Activated CD4-positive, alpha-beta T cell treated with anti-CD3 and anti-CD28 coated beads, Interleukin-2, amount 50 U/mL, for 16 hours (primary cell): ENCODE measurements at regions not wholly inside any gene's neighbourhood (a gene's known extent, or its start where the extent isn't known, plus 50 kb on each side); places are given as distances from the start of the nearest gene placed in this dataset.
"Not testable (repeated sequence)": the region's sequence is repeated elsewhere in the genome, so short reads cannot be mapped to it uniquely, and the experiment has no call there.

Experiments
- DNase-seq: peaks from one replicate; pipeline ENCODE4 v3.0.0-alpha.2; 2020

DNA sequence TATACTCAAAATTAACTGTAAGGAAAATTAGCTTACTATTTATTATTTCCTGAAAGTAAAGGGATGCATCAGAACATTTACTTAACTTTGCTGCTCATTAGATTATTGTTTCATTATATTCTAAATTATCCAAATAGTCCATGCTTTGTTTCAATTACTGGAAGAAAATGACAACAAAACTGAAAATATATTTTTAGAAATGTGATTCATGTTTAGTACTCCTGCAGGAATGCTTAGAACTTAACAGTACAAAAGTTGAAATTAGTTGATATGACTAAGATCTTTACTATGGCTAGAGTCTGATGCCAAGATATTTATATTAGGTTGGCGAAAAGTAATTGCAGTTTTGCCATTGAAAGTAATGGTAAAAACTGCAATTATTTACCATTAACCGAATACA, 660.5 kb upstream of the PABPC4L start:
- no peak for DNase-seq

DNA sequence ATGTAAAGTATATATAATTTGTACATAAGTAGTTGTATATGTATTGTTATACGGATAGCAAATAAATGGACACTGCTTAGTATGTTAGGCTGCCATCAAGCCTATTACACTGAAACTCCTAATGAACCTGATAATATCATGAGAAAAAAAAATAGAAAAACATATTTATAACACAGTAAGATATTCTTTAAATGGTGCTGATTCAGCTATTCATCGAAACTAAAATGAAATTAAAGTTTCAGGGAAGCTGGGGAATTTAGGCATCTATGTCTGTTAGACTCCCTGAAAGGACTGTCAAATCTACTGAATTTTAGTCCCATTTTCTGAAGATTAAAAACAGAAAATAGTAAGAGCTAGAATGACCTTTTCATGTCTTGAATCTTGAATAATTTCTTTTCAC, 647.1 kb upstream of the PABPC4L start:
- DNase-seq, result no peak

DNA sequence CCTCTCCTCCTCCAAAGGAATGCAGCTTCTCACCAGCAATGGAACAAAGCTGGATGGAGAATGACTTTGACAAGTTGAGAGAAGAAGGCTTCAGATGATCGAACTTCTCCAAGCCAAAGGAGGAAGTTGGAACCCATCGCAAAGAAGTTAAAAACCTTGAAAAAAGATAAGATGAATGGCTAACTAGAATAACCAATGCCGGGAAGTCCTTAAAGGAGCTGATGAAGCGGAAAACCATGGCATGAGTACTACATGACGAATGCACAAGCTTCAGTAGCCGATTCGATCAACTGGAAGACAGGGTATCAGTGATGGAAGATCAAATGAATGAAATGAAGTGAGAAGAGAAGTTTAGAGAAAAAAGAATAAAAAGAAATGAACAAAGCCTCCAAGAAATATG, 629.2 kb upstream of the PABPC4L start:
- not testable (repeated sequence) for DNase-seq

DNA sequence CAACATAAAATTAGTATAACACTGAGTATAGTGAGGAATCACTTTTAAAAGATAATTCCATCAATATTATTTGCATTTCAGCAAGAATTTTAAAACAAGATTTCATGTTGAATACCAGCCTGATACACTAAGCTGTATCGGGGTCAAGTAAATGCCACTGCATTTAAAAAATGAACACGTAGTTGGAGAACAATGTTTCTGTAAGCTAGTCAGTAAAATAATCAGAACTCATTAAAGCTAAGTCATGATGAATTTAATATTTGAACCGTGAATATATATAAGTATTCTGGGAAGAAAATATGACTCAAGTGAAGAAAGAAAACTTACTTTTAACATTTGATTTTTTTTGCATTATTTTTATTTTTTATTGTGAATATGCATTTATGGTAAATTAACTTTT, 611.0 kb upstream of the PABPC4L start:
- no peak for DNase-seq

DNA sequence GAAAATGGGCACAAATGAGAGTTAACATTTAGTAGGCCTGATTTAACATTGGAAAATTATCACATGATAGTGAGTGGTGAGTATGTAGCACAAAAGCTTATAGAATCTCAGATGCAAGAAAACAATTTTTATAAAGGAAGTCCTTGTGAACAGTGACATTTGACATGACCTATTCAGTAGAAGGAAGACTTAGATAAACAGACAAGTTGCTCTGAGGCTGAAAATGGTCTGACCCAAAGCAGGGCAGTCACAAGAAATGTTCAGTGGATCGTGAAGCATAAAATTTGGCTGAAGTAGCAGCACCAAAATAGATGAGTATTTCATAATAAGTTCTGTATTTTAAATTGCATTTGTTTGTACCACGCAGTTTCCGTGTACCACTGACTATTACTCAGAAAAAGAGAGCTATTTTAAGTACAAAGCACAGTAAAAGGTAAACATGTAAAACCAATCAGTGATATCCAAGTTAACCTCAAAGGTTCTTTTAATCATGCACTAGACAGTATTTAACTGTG, 605.7 kb upstream of the PABPC4L start:
- DNase-seq, result no peak

DNA sequence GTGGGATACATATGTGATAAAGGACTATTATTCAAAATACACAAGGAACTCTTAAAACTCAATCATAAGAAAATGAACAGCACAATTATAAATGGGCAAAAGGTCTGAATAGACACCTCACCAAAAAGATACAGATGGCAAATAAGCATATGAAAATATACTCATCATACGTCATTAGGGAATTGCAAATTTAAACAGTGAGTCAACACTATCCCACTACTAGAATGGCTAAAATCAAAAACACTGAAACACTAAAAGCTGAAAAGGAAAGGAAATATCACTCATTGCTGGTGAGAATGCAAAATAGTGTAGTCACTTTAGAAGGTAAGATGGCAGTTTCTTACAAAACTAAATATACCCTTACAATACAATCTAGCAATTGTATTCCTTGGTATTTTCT, 597.0 kb upstream of the PABPC4L start:
- DNase-seq, result no peak

DNA sequence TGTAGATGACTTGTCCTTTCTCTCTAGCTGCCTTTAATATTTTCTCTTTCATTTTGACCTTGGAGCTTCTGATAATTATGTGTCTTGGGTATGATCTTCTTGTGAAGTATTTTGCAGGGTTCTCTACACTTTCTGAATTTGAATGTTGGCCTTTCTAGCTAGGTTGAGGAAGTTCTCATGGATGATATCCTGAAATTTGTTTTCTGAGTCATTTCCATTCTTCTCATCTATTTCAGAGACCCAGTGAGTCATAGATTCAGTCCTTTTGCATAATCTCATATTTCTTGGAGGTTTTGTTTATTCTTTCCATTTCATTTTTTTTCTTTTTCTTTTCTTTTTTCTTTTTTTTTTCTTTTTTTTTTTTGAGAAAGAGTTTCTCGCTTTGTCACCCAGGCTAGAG, 585.7 kb upstream of the PABPC4L start:
- DNase-seq, result no peak

DNA sequence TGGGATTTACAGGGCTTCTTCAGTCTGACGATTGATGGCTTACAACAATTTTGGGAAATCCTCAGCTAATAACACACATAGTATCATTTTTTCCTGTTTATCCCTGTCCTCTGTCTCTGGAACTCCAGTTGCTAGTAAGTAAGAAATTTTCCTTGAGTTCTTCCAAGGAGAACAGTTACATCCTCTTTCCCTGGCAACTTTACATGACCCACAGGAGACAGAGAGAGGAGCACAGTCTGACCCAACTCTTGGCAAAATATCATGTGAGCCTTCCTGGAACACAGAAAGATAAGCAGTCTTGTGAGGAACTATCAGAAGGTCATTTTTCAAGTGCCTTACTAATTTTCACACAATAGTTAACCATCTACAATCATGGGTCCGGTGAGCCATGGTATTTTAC, 578.7 kb upstream of the PABPC4L start:
- no peak for DNase-seq

DNA sequence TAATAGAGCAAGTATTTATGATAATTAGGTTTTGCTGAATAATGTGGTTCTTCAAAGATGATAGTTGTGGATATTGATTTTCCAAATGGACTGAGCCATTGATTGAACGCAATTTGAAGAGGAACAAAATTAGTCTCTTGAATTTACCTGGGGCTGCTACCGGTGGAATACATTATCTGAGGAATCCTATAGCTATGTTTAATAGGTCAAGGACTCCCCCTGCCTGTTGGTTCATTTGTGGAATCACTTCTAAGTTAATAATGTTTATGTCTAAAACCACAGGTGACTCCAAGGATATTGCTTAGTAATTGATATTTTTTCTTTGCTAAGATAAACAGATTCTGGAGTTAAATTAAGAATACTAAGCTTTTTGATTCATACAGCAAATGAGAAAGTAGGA, 576.0 kb upstream of the PABPC4L start:
- no peak for DNase-seq

DNA sequence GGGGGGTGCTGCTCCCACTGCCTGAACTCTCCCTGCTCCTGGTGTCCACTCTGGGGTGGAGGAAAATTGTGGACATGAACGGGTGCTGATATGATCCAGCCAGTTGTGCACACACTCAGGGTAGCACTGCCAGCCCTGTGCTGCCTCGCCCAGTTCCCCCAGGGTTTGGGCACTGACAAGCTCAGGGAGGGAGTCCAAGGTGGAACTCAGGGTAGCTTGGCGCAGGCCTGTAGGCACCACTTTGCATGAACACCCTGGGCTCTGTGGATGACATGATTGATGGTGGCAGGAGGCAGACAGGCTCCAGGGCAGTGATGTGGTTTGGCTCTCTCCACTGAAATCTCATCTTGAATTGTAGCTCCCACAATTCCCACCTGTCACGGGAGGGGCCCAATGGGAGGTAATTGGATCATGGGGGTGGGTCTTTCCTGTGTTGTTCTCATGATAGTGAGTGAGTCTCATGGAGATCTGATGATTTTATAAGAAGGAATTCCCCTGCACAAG, 572.0 kb upstream of the PABPC4L start:
- DNase-seq, result no peak

DNA sequence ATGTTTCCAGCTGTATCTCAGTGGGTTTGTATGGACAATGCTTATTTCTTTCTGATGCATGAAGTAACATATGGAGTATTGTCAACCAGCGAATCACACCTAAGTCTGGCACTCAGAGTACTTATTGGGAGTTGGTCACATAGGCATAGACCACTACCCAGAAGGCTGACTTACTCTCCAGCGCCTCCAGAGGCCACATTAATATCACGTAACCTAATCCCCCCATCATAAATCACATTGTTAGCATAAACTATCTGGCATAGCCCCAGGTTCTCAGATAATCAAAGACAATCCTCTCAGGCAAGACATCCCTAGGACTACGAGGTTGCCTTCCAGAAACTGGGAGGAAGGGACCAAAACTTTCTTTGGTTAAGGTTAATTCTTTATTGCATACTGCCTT, 560.5 kb upstream of the PABPC4L start:
- DNase-seq, result no peak

DNA sequence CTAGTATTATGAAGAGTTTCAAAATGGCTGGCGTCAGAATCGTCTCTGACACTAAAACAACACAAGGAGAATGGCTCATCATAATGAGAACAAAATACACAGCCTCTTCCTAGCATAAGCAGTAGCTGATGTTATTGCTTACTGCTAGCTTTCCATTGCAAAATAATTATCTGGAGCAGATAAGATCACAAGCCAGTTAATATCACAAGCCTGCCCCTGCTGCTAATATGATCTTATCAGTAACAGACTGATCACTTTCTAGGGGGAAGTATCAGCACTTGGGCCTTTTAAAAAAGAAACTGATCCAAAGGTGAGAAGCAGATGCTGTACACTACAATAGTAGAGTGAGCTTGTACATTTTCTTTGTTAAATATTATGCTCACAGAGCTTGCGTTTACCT, 554.8 kb upstream of the PABPC4L start:
- DNase-seq, result no peak

DNA sequence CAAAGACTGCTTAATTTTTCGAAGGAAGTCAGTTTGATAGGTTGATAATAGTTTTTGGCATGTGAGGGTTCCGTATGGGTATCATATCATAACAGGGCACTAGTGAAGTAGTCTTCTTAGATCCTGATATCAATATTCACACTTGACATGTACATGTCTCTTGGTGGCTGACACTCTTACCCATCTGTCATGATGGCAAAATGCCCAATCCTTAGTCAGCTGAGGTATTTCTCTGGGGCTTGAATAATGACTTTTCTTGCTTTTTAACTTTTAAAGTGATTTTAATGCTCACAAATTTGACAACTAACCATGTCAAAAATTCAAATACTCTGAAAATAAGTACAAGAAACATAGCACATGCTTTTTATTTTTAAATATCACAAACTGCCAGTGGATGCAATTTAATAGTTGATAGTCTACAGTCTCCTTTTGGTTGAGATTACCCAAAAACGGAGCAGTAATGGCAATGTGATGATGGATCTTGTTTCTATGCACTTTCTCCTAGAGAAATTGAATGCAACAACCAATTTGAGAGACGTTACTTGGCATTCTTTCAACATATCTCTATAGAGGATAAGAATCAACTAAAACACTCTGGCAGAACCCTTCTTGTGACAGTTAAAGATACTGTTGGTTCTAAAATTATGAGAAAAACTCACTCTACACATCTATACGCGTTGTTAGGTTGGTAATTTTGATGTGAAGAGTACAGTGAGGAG, 552.9 kb upstream of the PABPC4L start:
- no peak for DNase-seq

DNA sequence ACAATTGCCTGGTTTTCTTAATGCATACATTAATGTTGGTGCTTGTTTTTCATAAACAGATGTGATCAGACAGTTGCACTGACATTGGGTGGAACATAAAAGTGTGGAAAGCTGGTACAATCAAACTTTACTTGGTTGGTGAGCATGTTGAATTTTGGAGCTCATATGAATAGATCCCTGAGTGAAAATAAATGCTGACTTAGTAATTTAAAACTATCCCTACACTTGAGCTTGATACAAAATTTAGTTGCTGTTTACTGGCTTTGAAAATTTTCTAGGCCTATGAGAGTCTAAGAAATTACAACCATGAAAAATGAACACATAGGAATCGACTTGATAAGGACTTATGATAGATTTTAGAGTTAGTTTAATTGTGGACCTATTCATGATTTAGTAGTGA, 551.8 kb upstream of the PABPC4L start:
- DNase-seq, result no peak

DNA sequence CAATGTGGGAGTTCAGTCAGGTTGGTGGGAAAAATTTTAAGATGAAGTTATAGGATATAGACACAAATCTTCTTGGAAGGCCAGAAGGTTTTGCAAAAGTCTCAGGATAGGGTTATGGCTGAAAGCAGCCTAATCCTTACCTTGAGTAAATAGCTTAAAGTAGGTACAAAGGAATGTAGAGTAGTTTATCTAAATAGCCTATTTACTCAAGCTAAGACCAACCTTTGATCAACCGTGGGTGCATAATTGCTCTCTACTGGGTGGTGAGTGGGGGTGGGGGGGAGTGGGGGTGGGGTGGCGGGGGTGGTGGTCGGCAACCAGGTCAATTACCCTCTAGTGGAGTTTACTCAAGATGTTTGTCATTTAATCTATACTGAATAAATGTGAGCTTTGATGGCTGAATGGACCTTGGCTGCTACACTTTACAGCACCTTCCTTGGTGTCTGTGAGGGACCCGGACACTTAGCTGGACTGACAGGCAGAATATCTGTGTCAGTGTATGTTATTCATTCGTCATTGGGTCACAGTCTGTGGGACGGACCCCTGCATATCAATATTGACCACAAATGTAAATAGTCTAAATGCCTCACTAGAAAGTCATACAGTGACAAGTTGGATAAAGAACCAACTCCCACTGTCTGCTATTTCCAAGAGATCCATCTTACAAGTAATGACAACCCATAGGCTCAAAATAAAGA, 545.7 kb upstream of the PABPC4L start:
- no peak for DNase-seq

DNA sequence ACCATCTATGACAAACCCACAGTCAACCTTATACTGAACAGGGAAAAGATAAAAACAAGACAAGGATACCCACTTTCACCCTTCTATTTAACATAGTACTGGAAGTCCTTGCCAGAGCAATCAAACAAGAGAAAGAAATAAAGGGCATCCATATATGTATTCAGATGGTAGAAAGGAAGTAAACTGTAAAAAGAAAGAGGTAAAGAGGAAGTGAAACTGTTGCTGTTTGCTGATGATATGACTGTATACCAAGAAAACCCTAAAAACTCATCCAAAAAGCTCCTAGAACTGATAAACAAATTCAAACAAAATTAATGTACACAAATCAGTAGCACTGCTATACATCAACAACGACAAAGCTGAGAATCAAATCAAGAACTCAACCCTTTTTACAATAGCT, 538.7 kb upstream of the PABPC4L start:
- no peak for DNase-seq

DNA sequence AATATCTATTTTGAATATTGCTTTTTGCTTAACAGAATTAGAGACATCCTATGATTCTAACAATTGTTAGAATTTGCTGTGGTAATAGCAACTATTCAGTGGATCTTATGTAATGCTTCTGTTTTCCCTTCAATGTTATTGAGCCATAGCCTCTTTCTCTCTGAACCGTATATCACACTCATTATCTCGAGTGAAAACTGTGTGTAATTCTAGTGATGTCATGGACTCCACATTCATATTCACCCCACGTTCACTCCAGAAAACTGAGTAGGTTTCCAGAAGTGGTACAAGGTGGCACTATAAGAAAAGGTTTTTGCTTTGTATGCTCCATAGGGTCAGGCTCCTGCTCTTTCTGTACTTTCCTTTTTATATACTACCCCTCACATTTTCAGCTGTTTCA, 534.3 kb upstream of the PABPC4L start:
- DNase-seq, result no peak

DNA sequence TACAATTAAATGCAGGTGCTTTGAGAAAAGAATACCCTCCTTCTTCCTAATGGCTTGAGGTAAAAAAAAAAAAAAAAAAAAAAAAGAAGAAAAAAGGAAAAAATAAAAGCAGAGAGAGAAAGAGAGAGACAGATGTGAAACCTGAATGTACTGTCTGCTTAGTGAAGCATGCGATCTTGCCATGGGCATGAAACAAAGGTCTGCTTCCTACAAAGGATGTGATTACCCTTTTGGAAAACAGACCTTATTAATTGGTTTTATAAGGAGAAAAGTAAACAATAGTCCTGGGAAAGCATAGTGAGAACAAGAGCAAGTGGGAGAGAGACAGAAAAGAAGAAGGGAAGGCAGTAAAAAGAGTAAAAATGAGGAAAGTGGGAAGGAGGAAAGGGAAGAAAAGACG, 526.1 kb upstream of the PABPC4L start:
- DNase-seq, result no peak

DNA sequence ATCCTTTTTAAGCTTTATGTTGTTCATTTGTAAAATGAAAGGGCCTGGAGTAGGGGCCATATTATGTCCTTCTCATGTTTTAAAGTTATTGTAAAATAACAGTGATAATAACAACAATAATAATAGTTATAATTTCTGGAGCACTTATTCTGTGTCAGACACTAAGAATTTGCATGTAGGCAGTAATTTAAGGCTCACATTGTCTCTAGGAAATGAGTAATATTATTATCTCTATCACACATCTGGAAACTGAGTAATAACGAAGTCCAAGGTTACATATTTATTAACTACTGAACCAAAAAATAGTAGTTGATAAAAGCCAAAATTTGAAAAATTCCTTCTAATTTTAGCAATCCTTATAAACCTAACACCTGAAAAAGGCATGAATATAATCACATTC, 520.7 kb upstream of the PABPC4L start:
- no peak for DNase-seq

DNA sequence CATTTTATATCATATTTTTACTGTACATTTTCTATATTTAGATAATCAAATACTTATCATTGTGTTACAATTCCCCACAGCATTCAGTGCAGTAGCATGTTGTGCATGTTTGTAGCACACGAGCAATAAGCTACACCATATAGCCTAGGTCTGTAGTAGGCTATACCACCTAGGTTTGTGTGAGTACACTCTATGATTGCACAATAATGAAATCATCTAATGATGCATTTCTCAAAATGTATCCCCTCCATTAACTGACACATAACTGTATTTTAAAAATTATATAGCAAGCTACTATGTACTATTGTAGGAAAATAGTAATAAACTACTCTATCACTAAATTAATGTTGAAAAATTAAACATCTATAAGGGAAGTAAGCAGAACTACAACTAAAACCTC, 518.4 kb upstream of the PABPC4L start:
- no peak for DNase-seq

DNA sequence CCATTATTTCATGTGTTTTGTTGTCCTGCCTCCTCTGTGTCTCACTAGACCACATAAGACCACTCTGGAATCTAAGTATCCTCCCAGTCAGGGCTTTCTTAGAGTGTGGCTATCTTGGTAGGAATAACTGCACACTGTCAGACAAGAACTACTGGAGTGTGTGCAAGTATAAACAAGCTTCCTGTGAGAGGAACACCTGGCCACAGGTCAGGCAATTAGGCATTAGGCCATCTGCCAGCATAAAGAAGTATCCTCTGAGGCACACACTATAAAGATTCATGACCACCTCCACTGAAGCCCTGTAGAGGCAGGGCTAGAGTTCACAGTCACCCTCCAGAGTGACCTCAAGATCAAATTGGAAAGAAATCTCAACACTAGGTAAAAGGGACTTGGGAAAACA, 507.0 kb upstream of the PABPC4L start:
- no peak for DNase-seq

DNA sequence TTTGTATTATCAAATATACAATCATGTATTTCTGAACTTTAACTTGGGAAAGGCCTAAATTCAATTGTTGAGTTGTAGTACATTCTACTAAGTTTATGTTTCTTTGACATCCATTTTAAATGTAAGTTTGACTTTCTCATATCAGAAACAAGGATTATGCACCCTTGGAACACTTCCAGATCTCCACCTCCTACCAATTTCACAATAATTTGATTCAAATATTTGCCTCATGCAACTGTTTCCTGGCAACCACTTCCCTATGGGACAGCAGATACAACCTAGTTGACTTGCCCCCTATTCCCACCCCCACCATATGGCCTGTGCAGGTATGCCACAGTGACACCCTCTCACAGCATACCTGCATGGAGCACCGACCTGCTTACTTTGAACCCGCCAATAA, 506.4 kb upstream of the PABPC4L start:
- DNase-seq, result no peak

DNA sequence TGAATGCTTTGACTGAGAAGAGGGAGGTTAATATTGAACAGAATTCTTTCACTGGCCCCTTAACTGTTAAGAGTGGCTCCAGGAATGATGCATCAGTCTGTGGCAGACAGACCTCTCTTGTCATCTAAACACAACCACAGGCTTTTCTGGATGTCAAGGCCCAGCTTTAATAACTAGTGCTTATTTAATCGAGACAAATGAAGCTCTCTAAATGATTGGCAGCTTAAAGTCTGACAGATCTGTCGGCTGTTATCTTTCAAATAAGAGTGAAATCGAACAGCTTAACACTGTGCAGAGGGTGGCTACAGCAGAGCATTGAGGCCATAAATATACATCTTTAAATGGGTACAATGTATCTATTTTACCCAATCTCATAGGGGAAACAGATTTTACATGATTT, 500.8 kb upstream of the PABPC4L start:
- no peak for DNase-seq

DNA sequence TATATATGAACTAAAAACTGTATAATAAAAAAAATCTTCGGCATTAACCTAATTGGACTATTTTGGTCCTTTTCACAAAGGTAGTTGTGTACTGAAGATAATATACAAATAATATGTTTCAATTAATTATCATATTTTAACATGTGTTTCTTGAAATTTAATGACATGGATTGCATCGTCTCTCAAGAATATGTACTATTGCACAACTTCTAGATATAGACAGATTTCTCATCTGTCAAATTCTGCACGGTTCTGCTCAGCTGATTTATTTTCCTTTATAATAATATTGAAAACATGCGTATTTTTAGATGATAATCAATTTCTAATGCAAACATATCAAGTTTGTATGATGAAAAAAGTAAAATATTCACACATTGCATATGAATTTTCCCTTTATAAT, 498.7 kb upstream of the PABPC4L start:
- no peak for DNase-seq

DNA sequence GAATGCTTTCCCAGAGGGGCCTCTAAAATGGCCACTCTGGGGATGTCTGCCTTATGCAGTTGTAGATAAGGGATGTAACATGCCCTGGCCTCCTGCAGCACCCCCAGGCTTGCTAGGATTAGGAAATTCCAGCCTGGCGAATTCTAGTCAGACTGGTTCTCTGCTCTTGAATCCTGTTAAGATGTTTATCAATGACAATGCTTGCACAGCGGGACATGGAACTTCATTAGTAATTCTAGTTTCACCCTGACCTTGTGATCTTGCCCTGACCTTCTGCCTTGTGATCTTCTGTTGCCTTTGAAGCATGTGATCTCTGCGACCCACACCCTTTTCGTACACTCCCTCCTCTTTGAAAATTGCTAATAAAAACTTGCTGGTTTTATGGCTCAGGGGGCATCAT, 497.2 kb upstream of the PABPC4L start:
- not testable (repeated sequence) for DNase-seq
